ENCODE measurements at regions not wholly inside any gene's neighbourhood (a gene's known extent, or its start where the extent isn't known, plus 50 kb on each side); places are given as distances from the start of the nearest gene placed in this dataset.

- no peak for TF ChIP-seq POLR2A (IDR thresholded peaks at IDR 0.05)
- no peak for TF ChIP-seq CTCF (IDR thresholded peaks at IDR 0.05 in 4 of 5, conservative IDR thresholded peaks at IDR 0.05 in 1 of 5)
- ATAC-seq = no peak
Measured at GRCh38 chr10:36542493-36542892, 582.9 kb upstream of the ANKRD30A start.

GRCh38 chr10:36540611-36541010 is 584.8 kb upstream of the ANKRD30A start:
- DNase-seq = no peak
- Histone ChIP-seq H3K9me3 (no peaks in the 10 kb centered on the region), H3K4me3 (no peak overlapping the region), H3K27me3 (no peaks in the 10 kb centered on the region), H3K36me3 (no peaks in the 10 kb centered on the region), H3K27ac (no peak overlapping the region), H3K4me1 (no peaks in the 10 kb centered on the region)
- in situ Hi-C loops (cut with MboI; ENCODE audit: low sequenced_read_pairs in 4 of 4) (no loop called here), intact Hi-C loops (cut with DNase I; ENCODE audit: low total_unique reads) (no loop called here)
- TF ChIP-seq POLR2A (IDR thresholded peaks at IDR 0.05) (no peak), CTCF (IDR thresholded peaks at IDR 0.05 in 4 of 5, conservative IDR thresholded peaks at IDR 0.05 in 1 of 5) (no peak)
- ATAC-seq = no peak

More at GRCh38 chr10:36542493-36542892, 582.9 kb upstream of the ANKRD30A start:
- H3K36me3 ChIP-seq = no peaks in the 10 kb centered on the region
- H3K9me3 ChIP-seq = no peaks in the 10 kb centered on the region
- no peaks in the 10 kb centered on the region for H3K27me3 ChIP-seq
- H3K27ac ChIP-seq = no peak overlapping the region
- H3K4me1 ChIP-seq = no peaks in the 10 kb centered on the region
- DNase-seq = no peak
- in situ Hi-C loops (cut with MboI; ENCODE audit: low sequenced_read_pairs in 4 of 4) = no loop called here
- intact Hi-C loops (cut with DNase I; ENCODE audit: low total_unique reads) = no loop called here
- no peak overlapping the region for H3K4me3 ChIP-seq

GRCh38 chr10:36538953-36539586 is 586.3 kb upstream of the ANKRD30A start:
- intact Hi-C loops (cut with DNase I; ENCODE audit: low total_unique reads) = no loop called here
- Histone ChIP-seq H3K27ac (no peak overlapping the region), H3K36me3 (no peaks in the 10 kb centered on the region), H3K9me3 (no peaks in the 10 kb centered on the region), H3K4me3 (no peak overlapping the region), H3K4me1 (no peaks in the 10 kb centered on the region), H3K27me3 (no peaks in the 10 kb centered on the region)
- ATAC-seq (no peak), DNase-seq (no peak)
- in situ Hi-C loops (cut with MboI; ENCODE audit: low sequenced_read_pairs in 4 of 4) = no loop called here
- TF ChIP-seq CTCF (IDR thresholded peaks at IDR 0.05 in 4 of 5, conservative IDR thresholded peaks at IDR 0.05 in 1 of 5) = no peak
- TF ChIP-seq POLR2A (IDR thresholded peaks at IDR 0.05) = no peak

GRCh38 chr10:36534471-36535002 is 590.9 kb upstream of the ANKRD30A start:
- DNase-seq (no peak), ATAC-seq (no peak)
- no peaks in the 10 kb centered on the region for H3K9me3 ChIP-seq
- intact Hi-C loops (cut with DNase I; ENCODE audit: low total_unique reads) (no loop called here), in situ Hi-C loops (cut with MboI; ENCODE audit: low sequenced_read_pairs in 4 of 4) (no loop called here)
- no peak overlapping the region for H3K4me3 ChIP-seq
- no peak overlapping the region for H3K27ac ChIP-seq
- H3K36me3 ChIP-seq = no peaks in the 10 kb centered on the region
- H3K4me1 ChIP-seq = no peaks in the 10 kb centered on the region
- TF ChIP-seq CTCF (IDR thresholded peaks at IDR 0.05 in 4 of 5, conservative IDR thresholded peaks at IDR 0.05 in 1 of 5) (no peak), POLR2A (IDR thresholded peaks at IDR 0.05) (no peak)
- H3K27me3 ChIP-seq = no peaks in the 10 kb centered on the region

GRCh38 chr10:36533861-36534260 is 591.5 kb upstream of the ANKRD30A start:
- H3K36me3 ChIP-seq = no peaks in the 10 kb centered on the region
- in situ Hi-C loops (cut with MboI; ENCODE audit: low sequenced_read_pairs in 4 of 4) (no loop called here), intact Hi-C loops (cut with DNase I; ENCODE audit: low total_unique reads) (no loop called here)
- DNase-seq (no peak), ATAC-seq (no peak)
- H3K4me3 ChIP-seq = no peak overlapping the region
- no peaks in the 10 kb centered on the region for H3K9me3 ChIP-seq
- no peak overlapping the region for H3K27ac ChIP-seq
- no peaks in the 10 kb centered on the region for H3K4me1 ChIP-seq
- no peaks in the 10 kb centered on the region for H3K27me3 ChIP-seq
- TF ChIP-seq CTCF (IDR thresholded peaks at IDR 0.05 in 4 of 5, conservative IDR thresholded peaks at IDR 0.05 in 1 of 5) = no peak
- no peak for TF ChIP-seq POLR2A (IDR thresholded peaks at IDR 0.05)

Data from gastrocnemius medialis (tissue), 4 donors.